Progenitor cell of endocrine pancreas (in vitro differentiated cells): ENCODE measurements at regions not wholly inside any gene's neighbourhood (a gene's known extent, or its start where the extent isn't known, plus 50 kb on each side); places are given as distances from the start of the nearest gene placed in this dataset.

ENCODE experiments used
- DNase-seq: peaks from one replicate; pipeline ENCODE4 v3.0.0; 2021; ENCODE audit warnings: low spot score; ENCODE audit not compliant: unreplicated experiment
- H3K27ac Mint-ChIP-seq: 2 replicates; pipeline ENCODE4 v1.8.0; 2021; ENCODE audit warnings: mild to moderate bottlenecking, moderate library complexity, mixed read lengths
- H3K27me3 Mint-ChIP-seq: 2 replicates; pipeline ENCODE4 v1.8.0; 2021; ENCODE audit warnings: mixed read lengths
- H3K36me3 Mint-ChIP-seq: 2 replicates; pipeline ENCODE4 v1.8.0; 2022; ENCODE audit warnings: mixed read lengths; ENCODE audit not compliant: insufficient read depth
- H3K4me1 Mint-ChIP-seq: 2 replicates; pipeline ENCODE4 v1.8.0; 2021; ENCODE audit warnings: low read depth, mixed read lengths
- H3K4me3 Mint-ChIP-seq: 2 replicates; pipeline ENCODE4 v1.8.0; 2021; ENCODE audit warnings: low read depth, mild to moderate bottlenecking, moderate library complexity, mixed read lengths
- H3K9me3 Mint-ChIP-seq: 2 replicates; pipeline ENCODE4 v1.8.0; 2021; ENCODE audit warnings: low read depth, mixed read lengths
- CTCF ChIP-seq: fragments of 200-600 bp; sonication (generic); IDR thresholded peaks from one replicate; pipeline ENCODE4 v1.5.0; 2021; ENCODE audit warnings: antibody characterized with exemption, mild to moderate bottlenecking; ENCODE audit not compliant: unreplicated experiment

- Mint-ChIP-seq H3K27me3 (peaks cover 6% of the 10 kb centered on the region), H3K4me1 (no peaks in the 10 kb centered on the region), H3K36me3 (no peaks in the 10 kb centered on the region), H3K27ac (no peak overlapping the region), H3K4me3 (no peak overlapping the region), H3K9me3 (peaks cover 4% of the 10 kb centered on the region)
- no peak for DNase-seq
- TF ChIP-seq CTCF = no peak
These were observed 419.4 kb downstream of the GPATCH2 start for GRCh38 chr1:217211486-217211885.

DNA sequence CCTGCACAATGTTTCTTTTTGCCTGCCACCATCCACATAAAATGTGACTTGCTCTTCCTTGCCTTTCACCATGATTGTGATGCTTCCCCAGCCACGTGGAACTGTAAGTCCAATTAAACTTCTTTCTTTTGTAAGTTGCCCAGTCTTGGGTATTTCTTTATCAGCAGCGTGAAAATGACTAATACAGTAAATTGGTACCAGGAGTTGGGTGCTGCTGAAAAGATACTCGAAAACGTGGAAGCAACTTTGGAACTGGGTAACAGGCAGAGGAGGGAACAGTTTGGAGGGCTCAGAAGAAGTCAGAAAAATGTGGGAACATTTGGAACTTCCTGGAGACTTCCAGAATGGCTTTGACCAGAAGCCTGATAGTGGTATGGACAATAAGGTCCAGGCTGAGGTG is 425.3 kb downstream of the GPATCH2 start:
- no peaks in the 10 kb centered on the region for H3K4me1 Mint-ChIP-seq
- H3K9me3 Mint-ChIP-seq = peaks cover 18% of the 10 kb centered on the region
- no peaks in the 10 kb centered on the region for H3K27me3 Mint-ChIP-seq
- peaks cover 1% of the 10 kb centered on the region for H3K36me3 Mint-ChIP-seq
- H3K4me3 Mint-ChIP-seq = no peak overlapping the region
- no peak for DNase-seq
- TF ChIP-seq CTCF = no peak
- H3K27ac Mint-ChIP-seq = no peak overlapping the region

DNA sequence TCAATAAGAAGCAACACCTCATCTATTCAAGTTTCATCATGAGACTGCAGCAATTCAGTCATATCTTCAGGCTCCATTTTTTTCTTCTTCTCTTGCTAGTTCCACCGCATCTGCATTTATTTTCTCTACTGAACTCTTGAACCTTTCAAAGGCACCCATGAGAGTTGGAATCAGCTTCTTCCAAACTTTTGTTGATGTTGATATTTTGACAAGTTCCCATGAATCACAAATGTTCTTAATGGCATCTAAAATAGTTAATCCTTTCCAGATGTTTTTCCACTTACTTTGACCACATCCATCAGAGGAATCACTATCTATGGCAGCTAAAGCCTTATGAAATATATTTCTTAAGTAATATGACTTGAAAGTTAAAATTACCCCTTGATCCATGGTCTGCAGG is 434.3 kb downstream of the GPATCH2 start:
- Mint-ChIP-seq H3K9me3 (peaks cover 6% of the 10 kb centered on the region), H3K27ac (no peak overlapping the region), H3K27me3 (peaks cover 12% of the 10 kb centered on the region), H3K36me3 (no peaks in the 10 kb centered on the region), H3K4me3 (no peak overlapping the region), H3K4me1 (peaks cover 6% of the 10 kb centered on the region)
- DNase-seq = no peak
- no peak for TF ChIP-seq CTCF

- no peaks in the 10 kb centered on the region for H3K36me3 Mint-ChIP-seq
- no peak for DNase-seq
- no peak overlapping the region for H3K27ac Mint-ChIP-seq
- H3K4me1 Mint-ChIP-seq = peaks cover 3% of the 10 kb centered on the region
- H3K27me3 Mint-ChIP-seq = peaks cover 12% of the 10 kb centered on the region
- H3K4me3 Mint-ChIP-seq = no peak overlapping the region
- TF ChIP-seq CTCF = no peak
- peaks cover 15% of the 10 kb centered on the region for H3K9me3 Mint-ChIP-seq
These were observed 437.7 kb downstream of the GPATCH2 start for GRCh38 chr1:217193151-217193550.

DNA sequence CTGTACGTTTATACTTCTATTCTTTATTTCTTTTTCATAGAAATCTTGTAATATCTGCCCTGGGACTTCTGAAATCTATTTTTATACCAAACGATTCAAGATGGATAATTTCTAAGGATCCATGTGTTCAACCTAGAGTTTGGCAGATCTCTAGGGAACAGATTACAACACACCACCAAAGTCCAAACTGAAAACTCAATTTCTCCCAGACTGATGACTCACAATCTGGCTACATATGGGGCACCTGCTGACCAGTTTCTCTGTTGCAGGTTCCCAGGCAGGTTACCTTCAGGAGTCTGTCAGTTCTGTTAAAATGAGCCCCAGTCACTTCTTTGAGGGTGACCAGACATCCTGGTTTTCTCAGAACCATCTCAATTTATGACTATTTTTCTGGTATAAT is 439.4 kb downstream of the GPATCH2 start:
- DNase-seq = no peak
- no peak for TF ChIP-seq CTCF
- no peaks in the 10 kb centered on the region for H3K36me3 Mint-ChIP-seq
- peaks cover 19% of the 10 kb centered on the region for H3K9me3 Mint-ChIP-seq
- H3K4me1 Mint-ChIP-seq = peaks cover 3% of the 10 kb centered on the region
- peaks cover 11% of the 10 kb centered on the region for H3K27me3 Mint-ChIP-seq
- no peak overlapping the region for H3K27ac Mint-ChIP-seq
- H3K4me3 Mint-ChIP-seq = no peak overlapping the region
